H9 (cell line): ENCODE measurements at regions not wholly inside any gene's neighbourhood (a gene's known extent, or its start where the extent isn't known, plus 50 kb on each side); places are given as distances from the start of the nearest gene placed in this dataset.
A peak's percentile ranks its signal among the peaks of the same experiment; 100 is the strongest.

Experiments used
- DNase-seq: peaks from one replicate; pipeline ENCODE4 v3.0.0-alpha.2; 2017
- H2AFZ ChIP-seq: one replicate; pipeline ENCODE4 v1.6.1; 2013; ENCODE audit warnings: mild to moderate bottlenecking, low read length, control low read depth, moderate library complexity
- H2AK5ac ChIP-seq: 2 replicates; pipeline ENCODE4 v1.6.1; 2013; ENCODE audit warnings: low read length, control low read depth, mixed read lengths; ENCODE audit not compliant: insufficient read length
- H2BK120ac ChIP-seq: one replicate; pipeline ENCODE4 v1.6.1; 2013; ENCODE audit warnings: low read depth, mild to moderate bottlenecking, low read length, control low read depth, inconsistent platforms; ENCODE audit not compliant: poor library complexity, severe bottlenecking
- H2BK12ac ChIP-seq: 2 replicates; pipeline ENCODE4 v1.6.1; 2013; ENCODE audit warnings: low read length, control low read depth, mixed read lengths, low read depth; ENCODE audit not compliant: insufficient read length
- H2BK15ac ChIP-seq: 2 replicates; pipeline ENCODE4 v1.6.1; 2013; ENCODE audit warnings: low read depth, low read length, control low read depth
- H2BK20ac ChIP-seq: one replicate; pipeline ENCODE4 v1.6.1; 2013; ENCODE audit warnings: low read depth, mild to moderate bottlenecking, low read length, control low read depth, inconsistent platforms; ENCODE audit not compliant: poor library complexity, severe bottlenecking
- H2BK5ac ChIP-seq: 2 replicates; pipeline ENCODE4 v1.6.1; 2013; ENCODE audit warnings: low read length, control low read depth, mixed read lengths; ENCODE audit not compliant: insufficient read length
- H3K14ac ChIP-seq: 2 replicates; pipeline ENCODE4 v1.6.1; 2013; ENCODE audit warnings: low read length, control low read depth; ENCODE audit not compliant: insufficient read depth
- H3K18ac ChIP-seq: 2 replicates; pipeline ENCODE4 v1.6.1; 2013; ENCODE audit warnings: low read depth, mild to moderate bottlenecking, mixed read lengths, low read length, control low read depth; ENCODE audit not compliant: insufficient read length
- H3K23ac ChIP-seq: 2 replicates; pipeline ENCODE4 v1.6.1; 2013; ENCODE audit warnings: low read length, control low read depth, mixed read lengths, low read depth; ENCODE audit not compliant: insufficient read length
- H3K23me2 ChIP-seq: 2 replicates; pipeline ENCODE4 v1.6.1; 2013; ENCODE audit warnings: low read depth, mild to moderate bottlenecking, mixed read lengths, low read length, control low read depth; ENCODE audit not compliant: insufficient read length, poor library complexity, severe bottlenecking
- H3K27ac ChIP-seq: 2 replicates; pipeline ENCODE4 v1.5.1; 2013; ENCODE audit warnings: low read length, control low read depth, mixed read lengths, low read depth; ENCODE audit not compliant: insufficient read length
- H3K27me3 ChIP-seq: 2 replicates; pipeline ENCODE4 v1.6.1; 2013; ENCODE audit warnings: low read length, control low read depth, inconsistent platforms; ENCODE audit not compliant: insufficient read depth
- H3K4ac ChIP-seq: 2 replicates; pipeline ENCODE4 v1.6.1; 2013; ENCODE audit warnings: low read depth, mild to moderate bottlenecking, control low read depth, inconsistent platforms, low read length, moderate library complexity
- H3K4me1 ChIP-seq: 2 replicates; pipeline ENCODE4 v1.6.1; 2013; ENCODE audit warnings: low read length, control low read depth, inconsistent platforms; ENCODE audit not compliant: insufficient read depth
- H3K4me2 ChIP-seq: 2 replicates; pipeline ENCODE4 v1.6.1; 2013; ENCODE audit warnings: low read length, control low read depth, mixed read lengths; ENCODE audit not compliant: insufficient read length, insufficient read depth
- H3K56ac ChIP-seq: 2 replicates; pipeline ENCODE4 v1.6.1; 2013; ENCODE audit warnings: low read depth, mild to moderate bottlenecking, mixed read lengths, low read length, control low read depth; ENCODE audit not compliant: insufficient read length
- H3K79me1 ChIP-seq: 2 replicates; pipeline ENCODE4 v1.6.1; 2013; ENCODE audit warnings: low read depth, mild to moderate bottlenecking, moderate library complexity, low read length, control low read depth, inconsistent platforms; ENCODE audit not compliant: insufficient read depth, poor library complexity, severe bottlenecking
- H3K79me2 ChIP-seq: 2 replicates; pipeline ENCODE4 v1.6.1; 2013; ENCODE audit warnings: low read length, control low read depth, inconsistent platforms; ENCODE audit not compliant: insufficient read depth
- H3K9ac ChIP-seq: 2 replicates; pipeline ENCODE4 v1.6.1; 2013; ENCODE audit warnings: low read length, control low read depth, mixed read lengths; ENCODE audit not compliant: insufficient read length; ENCODE audit errors: extremely low read depth
- H3K9me3 ChIP-seq: one replicate; pipeline ENCODE4 v1.6.1; 2013; ENCODE audit warnings: low read depth, low read length, inconsistent platforms; ENCODE audit not compliant: control insufficient read depth
- H3T11ph ChIP-seq: one replicate; pipeline ENCODE4 v1.6.1; 2013; ENCODE audit warnings: mild to moderate bottlenecking, low read length, control low read depth, inconsistent platforms
- H4K20me1 ChIP-seq: one replicate; pipeline ENCODE4 v1.6.1; 2013; ENCODE audit not compliant: control insufficient read depth, insufficient read length, insufficient read depth
- H4K5ac ChIP-seq: 2 replicates; pipeline ENCODE4 v1.6.1; 2013; ENCODE audit warnings: low read depth, mild to moderate bottlenecking, mixed read lengths, low read length, control low read depth; ENCODE audit not compliant: insufficient read length
- H4K8ac ChIP-seq: replicated peaks from 2 replicates; pipeline ENCODE4 v1.6.1; 2013; ENCODE audit warnings: low read length, control low read depth, mixed read lengths, low read depth; ENCODE audit not compliant: insufficient read length
- H4K91ac ChIP-seq: 2 replicates; pipeline ENCODE4 v1.6.1; 2013; ENCODE audit warnings: low read depth, mild to moderate bottlenecking, moderate library complexity, mixed read lengths, low read length, control low read depth; ENCODE audit not compliant: insufficient read length
- H3K27ac Mint-ChIP-seq, 3 experiments: 2 replicates in 2 of 3; 3 replicates in 1 of 3; pipeline ENCODE4 v1.8.0; 2020 to 2021; ENCODE audit warnings: mixed read lengths in 3 of 3, mild to moderate bottlenecking in 1 of 3, moderate library complexity in 1 of 3
- H3K27me3 Mint-ChIP-seq: 2 replicates; pipeline ENCODE4 v1.8.0; 2021; ENCODE audit warnings: low read depth, mild to moderate bottlenecking, moderate library complexity, mixed read lengths
- H3K36me3 Mint-ChIP-seq, 3 experiments: 2 replicates in 2 of 3; 3 replicates in 1 of 3; pipeline ENCODE4 v1.8.0; 2020 to 2021; ENCODE audit warnings: low read depth in 3 of 3, mixed read lengths in 3 of 3; ENCODE audit not compliant: insufficient read depth in 1 of 3
- H3K4me1 Mint-ChIP-seq, 2 experiments: 2 replicates each; pipeline ENCODE4 v1.8.0; 2020; ENCODE audit warnings: mixed read lengths in 2 of 2
- H3K4me3 Mint-ChIP-seq, 2 experiments: 2 replicates in 1 of 2; 3 replicates in 1 of 2; pipeline ENCODE4 v1.8.0; 2020 to 2021; ENCODE audit warnings: mild to moderate bottlenecking in 2 of 2, mixed read lengths in 2 of 2, moderate library complexity in 1 of 2
- H3K9me3 Mint-ChIP-seq, 2 experiments: 2 replicates in 1 of 2; 3 replicates in 1 of 2; pipeline ENCODE4 v1.8.0; 2020; ENCODE audit warnings: mild to moderate bottlenecking in 2 of 2, mixed read lengths in 2 of 2, moderate library complexity in 1 of 2
- CTCF ChIP-seq: fragments of 200-600 bp; sonication (generic); conservative IDR thresholded peaks from 3 replicates; pipeline ENCODE4 v1.8.0; 2021; ENCODE audit warnings: antibody characterized with exemption, mild to moderate bottlenecking

- peaks cover 10 to 14% of the 10 kb centered on the region in 2 experiments for H3K9me3 Mint-ChIP-seq
- no peak overlapping the region for H2BK120ac ChIP-seq
- no peaks in the 10 kb centered on the region for H3K9me3 ChIP-seq
Observed at GRCh38 chr21:21851205-21851604, 853.0 kb downstream of the NCAM2 start.

More at GRCh38 chr21:21851205-21851604, 853.0 kb downstream of the NCAM2 start:
- H3K4me3 Mint-ChIP-seq: no peak overlapping the region; a peak in 2 of 5 replicates
- Histone ChIP-seq H3K23ac (no peak overlapping the region), H3K79me1 (no peaks in the 10 kb centered on the region), H2AFZ (no peak overlapping the region), H2BK20ac (no peak overlapping the region), H3T11ph (no peak overlapping the region), H2BK12ac (no peak overlapping the region), H3K23me2 (no peaks in the 10 kb centered on the region), H3K79me2 (no peaks in the 10 kb centered on the region), H4K91ac (no peak overlapping the region), H4K20me1 (no peaks in the 10 kb centered on the region), H2BK5ac (no peak overlapping the region), H3K27me3 (no peaks in the 10 kb centered on the region), H4K8ac (no peak overlapping the region), H3K18ac (no peak overlapping the region), H3K56ac (no peak overlapping the region), H2AK5ac (no peak overlapping the region), H3K9ac (peak overlapping the region; percentile 4), H3K27ac (no peak overlapping the region), H3K4me2 (no peak overlapping the region), H4K5ac (no peak overlapping the region), H3K14ac (no peak overlapping the region), H3K4me1 (no peaks in the 10 kb centered on the region), H3K4ac (no peak overlapping the region), H2BK15ac (no peak overlapping the region)
- peaks cover 0 to 19% (median 9%) of the 10 kb centered on the region in 3 experiments; a peak in 5 of 7 replicates for H3K36me3 Mint-ChIP-seq
- no peaks in the 10 kb centered on the region; the same call in none of the 2 replicates for H3K27me3 Mint-ChIP-seq
- DNase-seq: no peak
- no peak for TF ChIP-seq CTCF
- H3K27ac Mint-ChIP-seq: peak overlapping the region; percentile 63 to 93 (median 83); a peak in 4 of 7 replicates
- peaks cover 23 to 25% of the 10 kb centered on the region in 2 experiments for H3K4me1 Mint-ChIP-seq
